Stimulated activated CD4-positive, alpha-beta T cell treated with anti-CD3 and anti-CD28 coated beads, Interleukin-2, amount 100 ng/mL, for 24 hours (primary cell): ENCODE measurements at regions not wholly inside any gene's neighbourhood (a gene's known extent, or its start where the extent isn't known, plus 50 kb on each side); places are given as distances from the start of the nearest gene placed in this dataset.
"Not testable (repeated sequence)": the region's sequence is repeated elsewhere in the genome, so short reads cannot be mapped to it uniquely, and the experiment has no call there.

Source experiments
- DNase-seq, 2 donors: peaks; one replicate each; pipeline ENCODE4 v3.0.0-alpha.2; 2020

GRCh38 chr16:22660441-22661160 is 149.9 kb downstream of the NPIPB5 start:
- no peak for DNase-seq

- no peak for DNase-seq
These were observed 150.5 kb downstream of the NPIPB5 start for GRCh38 chr16:22661161-22661647.

- DNase-seq = not testable (repeated sequence)
These were observed 151.0 kb upstream of the HS3ST2 start for GRCh38 chr16:22662958-22663357.

- DNase-seq = no peak
These were observed 150.4 kb upstream of the HS3ST2 start for GRCh38 chr16:22663389-22664064.

GRCh38 chr16:22664132-22664531 is 149.8 kb upstream of the HS3ST2 start:
- no peak for DNase-seq

- no peak for DNase-seq
These were observed 149.4 kb upstream of the HS3ST2 start for GRCh38 chr16:22664561-22664997.

- no peak for DNase-seq
These were observed 148.7 kb upstream of the HS3ST2 start for GRCh38 chr16:22665048-22665797.

GRCh38 chr16:22665803-22666202 is 148.2 kb upstream of the HS3ST2 start:
- no peak for DNase-seq

GRCh38 chr16:22668318-22668717 is 145.6 kb upstream of the HS3ST2 start:
- no peak for DNase-seq

- DNase-seq = no peak
These were observed 143.9 kb upstream of the HS3ST2 start for GRCh38 chr16:22670044-22670536.

GRCh38 chr16:22670551-22671041 is 143.4 kb upstream of the HS3ST2 start:
- peak in 1 of 2 donors; percentile 4 for DNase-seq

- DNase-seq = no peak
These were observed 142.5 kb upstream of the HS3ST2 start for GRCh38 chr16:22671301-22672076.

GRCh38 chr16:22672830-22673210 is 141.1 kb upstream of the HS3ST2 start:
- no peak for DNase-seq

GRCh38 chr16:22673421-22673831 is 140.5 kb upstream of the HS3ST2 start:
- DNase-seq = no peak

GRCh38 chr16:22674832-22675191 is 139.2 kb upstream of the HS3ST2 start:
- DNase-seq = no peak

GRCh38 chr16:22675745-22676540 is 138.0 kb upstream of the HS3ST2 start:
- no peak for DNase-seq

GRCh38 chr16:22677024-22677830 is 136.7 kb upstream of the HS3ST2 start:
- DNase-seq = no peak

- DNase-seq = no peak
These were observed 135.7 kb upstream of the HS3ST2 start for GRCh38 chr16:22678311-22678710.

GRCh38 chr16:22681554-22682291 is 132.2 kb upstream of the HS3ST2 start:
- DNase-seq = no peak

GRCh38 chr16:22683258-22683657 is 130.7 kb upstream of the HS3ST2 start:
- no peak for DNase-seq
